GM21717 (cell line): ENCODE measurements at regions not wholly inside any gene's neighbourhood (a gene's known extent, or its start where the extent isn't known, plus 50 kb on each side); places are given as distances from the start of the nearest gene placed in this dataset.

Source experiments
- ATAC-seq: cut with Tn5 transposase; IDR thresholded peaks from one replicate; pipeline ENCODE4 v1.9.1; 2021; ENCODE audit warnings: mild to moderate bottlenecking, moderate library complexity; ENCODE audit not compliant: unreplicated experiment

GRCh38 chr4:177937041-177937440, 494.8 kb upstream of the AGA start:
- ATAC-seq: no peak

- no peak for ATAC-seq
Observed at GRCh38 chr4:177938226-177938625, 496.0 kb upstream of the AGA start.

- no peak for ATAC-seq
Observed at GRCh38 chr4:177945268-177945667, 503.0 kb upstream of the AGA start.

- ATAC-seq: no peak
Observed at GRCh38 chr4:177947607-177948006, 505.4 kb upstream of the AGA start.

- no peak for ATAC-seq
Observed at GRCh38 chr4:177948853-177949252, 506.6 kb upstream of the AGA start.

GRCh38 chr4:177951026-177951425, 508.8 kb upstream of the AGA start:
- no peak for ATAC-seq

- ATAC-seq: no peak
Observed at GRCh38 chr4:177952723-177953122, 510.5 kb upstream of the AGA start.

- no peak for ATAC-seq
Observed at GRCh38 chr4:177957596-177958360, 515.5 kb upstream of the AGA start.

GRCh38 chr4:177960566-177960965, 518.3 kb upstream of the AGA start:
- no peak for ATAC-seq

GRCh38 chr4:177961761-177962380, 519.6 kb upstream of the AGA start:
- ATAC-seq: no peak

- ATAC-seq: no peak
Observed at GRCh38 chr4:177964061-177964460, 521.8 kb upstream of the AGA start.

GRCh38 chr4:177964693-177965168, 522.5 kb upstream of the AGA start:
- no peak for ATAC-seq

GRCh38 chr4:177967328-177967727, 525.1 kb upstream of the AGA start:
- no peak for ATAC-seq

GRCh38 chr4:177968817-177969442, 526.7 kb upstream of the AGA start:
- ATAC-seq: no peak

- ATAC-seq: no peak
Observed at GRCh38 chr4:177974461-177974860, 532.2 kb upstream of the AGA start.

- ATAC-seq: no peak
Observed at GRCh38 chr4:177975315-177975987, 533.2 kb upstream of the AGA start.

- no peak for ATAC-seq
Observed at GRCh38 chr4:177986236-177986635, 544.0 kb upstream of the AGA start.

GRCh38 chr4:177987896-177988295, 545.7 kb upstream of the AGA start:
- no peak for ATAC-seq

GRCh38 chr4:177989503-177990201, 547.4 kb upstream of the AGA start:
- ATAC-seq: no peak

- ATAC-seq: no peak
Observed at GRCh38 chr4:178003098-178003657, 560.9 kb upstream of the AGA start.

- no peak for ATAC-seq
Observed at GRCh38 chr4:178010596-178010995, 568.4 kb upstream of the AGA start.
